ENCODE measurements at regions not wholly inside any gene's neighbourhood (a gene's known extent, or its start where the extent isn't known, plus 50 kb on each side); places are given as distances from the start of the nearest gene placed in this dataset.

DNA sequence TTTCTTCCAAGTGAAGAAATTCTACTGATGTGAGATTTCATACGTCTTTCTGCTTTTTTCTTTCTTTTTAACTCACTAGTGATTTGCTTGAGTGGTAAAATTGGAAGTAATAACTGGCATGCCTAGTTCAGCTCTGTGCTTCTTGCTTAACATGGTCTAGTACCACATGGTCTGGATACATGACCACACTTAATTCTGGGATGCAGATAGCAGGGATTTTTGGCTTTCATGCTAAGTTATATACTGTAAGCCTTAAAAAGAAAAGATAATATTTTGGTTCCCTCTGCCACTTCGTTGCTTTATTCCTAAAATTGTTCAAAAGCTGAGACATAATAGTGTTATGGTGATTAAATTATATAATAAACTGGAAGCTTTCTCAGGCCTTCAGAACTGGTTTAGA, 174.3 kb downstream of the OXSM start:
- no peak overlapping the region for H3K4me3 ChIP-seq
- H3K4me1 ChIP-seq, result no peaks in the 10 kb centered on the region
- TF ChIP-seq, protein P1, sequence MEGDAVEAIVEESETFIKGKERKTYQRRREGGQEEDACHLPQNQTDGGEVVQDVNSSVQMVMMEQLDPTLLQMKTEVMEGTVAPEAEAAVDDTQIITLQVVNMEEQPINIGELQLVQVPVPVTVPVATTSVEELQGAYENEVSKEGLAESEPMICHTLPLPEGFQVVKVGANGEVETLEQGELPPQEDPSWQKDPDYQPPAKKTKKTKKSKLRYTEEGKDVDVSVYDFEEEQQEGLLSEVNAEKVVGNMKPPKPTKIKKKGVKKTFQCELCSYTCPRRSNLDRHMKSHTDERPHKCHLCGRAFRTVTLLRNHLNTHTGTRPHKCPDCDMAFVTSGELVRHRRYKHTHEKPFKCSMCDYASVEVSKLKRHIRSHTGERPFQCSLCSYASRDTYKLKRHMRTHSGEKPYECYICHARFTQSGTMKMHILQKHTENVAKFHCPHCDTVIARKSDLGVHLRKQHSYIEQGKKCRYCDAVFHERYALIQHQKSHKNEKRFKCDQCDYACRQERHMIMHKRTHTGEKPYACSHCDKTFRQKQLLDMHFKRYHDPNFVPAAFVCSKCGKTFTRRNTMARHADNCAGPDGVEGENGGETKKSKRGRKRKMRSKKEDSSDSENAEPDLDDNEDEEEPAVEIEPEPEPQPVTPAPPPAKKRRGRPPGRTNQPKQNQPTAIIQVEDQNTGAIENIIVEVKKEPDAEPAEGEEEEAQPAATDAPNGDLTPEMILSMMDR (IDR thresholded peaks at IDR 0.05), result no peak
- no peaks in the 10 kb centered on the region for H3K27me3 ChIP-seq
- intact Hi-C loops (cut with DNase I), result no loop called here
- DNase-seq, result no peak
- H3K9ac ChIP-seq (ENCODE audit: low read depth in 2 of 2, low read length in 2 of 2), result no peak overlapping the region
- no peaks in the 10 kb centered on the region for H3K9me3 ChIP-seq
- H3K27ac ChIP-seq, result no peak overlapping the region
- H3K36me3 ChIP-seq, result no peaks in the 10 kb centered on the region

GRCh38 chr3:25967385-25967784, 177.5 kb downstream of the OXSM start:
- intact Hi-C loops (cut with DNase I), result no loop called here
- H3K9me3 ChIP-seq, result no peaks in the 10 kb centered on the region
- no peak overlapping the region for H3K4me3 ChIP-seq
- no peak for DNase-seq
- H3K9ac ChIP-seq (ENCODE audit: low read depth in 2 of 2, low read length in 2 of 2), result no peak overlapping the region
- TF ChIP-seq, protein P1 (IDR thresholded peaks at IDR 0.05), result no peak
- H3K4me1 ChIP-seq, result no peaks in the 10 kb centered on the region
- no peaks in the 10 kb centered on the region for H3K36me3 ChIP-seq
- no peaks in the 10 kb centered on the region for H3K27me3 ChIP-seq
- no peak overlapping the region for H3K27ac ChIP-seq

GRCh38 chr3:25971736-25972135, 181.8 kb downstream of the OXSM start:
- no peak for DNase-seq
- Histone ChIP-seq H3K27ac (no peak overlapping the region), H3K4me1 (no peaks in the 10 kb centered on the region), H3K36me3 (no peaks in the 10 kb centered on the region), H3K9ac (ENCODE audit: low read depth in 2 of 2, low read length in 2 of 2) (no peak overlapping the region), H3K9me3 (no peaks in the 10 kb centered on the region), H3K27me3 (no peaks in the 10 kb centered on the region), H3K4me3 (no peak overlapping the region)
- intact Hi-C loops (cut with DNase I), result no loop called here
- TF ChIP-seq, protein P1 (IDR thresholded peaks at IDR 0.05), result no peak

- Histone ChIP-seq H3K4me3 (no peak overlapping the region), H3K27me3 (no peaks in the 10 kb centered on the region), H3K9ac (ENCODE audit: low read depth in 2 of 2, low read length in 2 of 2) (no peak overlapping the region), H3K36me3 (no peaks in the 10 kb centered on the region), H3K27ac (no peak overlapping the region), H3K4me1 (no peaks in the 10 kb centered on the region), H3K9me3 (no peaks in the 10 kb centered on the region)
- DNase-seq, result no peak
- intact Hi-C loops (cut with DNase I), result no loop called here
- TF ChIP-seq, protein P1 (IDR thresholded peaks at IDR 0.05), result no peak
These were observed 183.2 kb downstream of the OXSM start for GRCh38 chr3:25973122-25973521.

GRCh38 chr3:25982756-25983155, 192.9 kb downstream of the OXSM start:
- Histone ChIP-seq H3K27me3 (no peaks in the 10 kb centered on the region), H3K4me1 (no peaks in the 10 kb centered on the region), H3K9ac (ENCODE audit: low read depth in 2 of 2, low read length in 2 of 2) (no peak overlapping the region), H3K27ac (no peak overlapping the region), H3K9me3 (no peaks in the 10 kb centered on the region), H3K36me3 (no peaks in the 10 kb centered on the region), H3K4me3 (no peak overlapping the region)
- TF ChIP-seq, protein P1 (IDR thresholded peaks at IDR 0.05), result no peak
- intact Hi-C loops (cut with DNase I), result no loop called here
- DNase-seq, result no peak

DNA sequence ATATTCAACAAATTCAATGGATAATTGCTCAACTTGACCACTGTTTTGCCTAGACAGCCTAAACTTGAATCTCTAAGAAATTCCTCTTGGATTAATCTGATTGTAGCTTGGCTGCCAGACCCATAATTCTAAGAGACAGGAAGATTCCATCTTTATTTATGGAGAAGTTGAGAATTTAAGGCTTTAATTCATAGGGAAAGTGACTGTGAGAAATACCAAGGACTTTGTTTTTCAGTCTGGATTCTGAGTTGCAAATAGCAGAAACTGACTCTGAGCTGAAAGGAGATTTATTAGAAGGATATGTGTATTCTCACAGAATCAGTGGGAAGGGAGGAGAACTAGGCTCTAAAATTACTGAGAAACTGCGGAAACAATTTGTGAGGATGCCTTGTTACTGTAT, 195.7 kb downstream of the OXSM start:
- TF ChIP-seq, protein P1 (IDR thresholded peaks at IDR 0.05), result no peak
- no peak overlapping the region for H3K4me3 ChIP-seq
- DNase-seq, result no peak

More for the DNA sequence above, 195.7 kb downstream of the OXSM start:
- Histone ChIP-seq H3K4me1 (no peaks in the 10 kb centered on the region), H3K9ac (ENCODE audit: low read depth in 2 of 2, low read length in 2 of 2) (no peak overlapping the region), H3K27ac (no peak overlapping the region), H3K9me3 (no peaks in the 10 kb centered on the region), H3K36me3 (no peaks in the 10 kb centered on the region), H3K27me3 (no peaks in the 10 kb centered on the region)
- intact Hi-C loops (cut with DNase I), result no loop called here
